Mesothelial cell of epicardium (in vitro differentiated cells): ENCODE measurements at regions not wholly inside any gene's neighbourhood (a gene's known extent, or its start where the extent isn't known, plus 50 kb on each side); places are given as distances from the start of the nearest gene placed in this dataset.
A peak's percentile ranks its signal among the peaks of the same experiment; 100 is the strongest.

Experiments used
- DNase-seq, 2 experiments: peaks; one replicate each; pipeline ENCODE4 v3.0.0; 2021; ENCODE audit warnings: low spot score in 2 of 2; ENCODE audit not compliant: unreplicated experiment in 2 of 2
- H3K27ac Mint-ChIP-seq: 2 replicates; pipeline ENCODE4 v1.8.0; 2021; ENCODE audit warnings: mixed read lengths
- H3K27me3 Mint-ChIP-seq: 2 replicates; pipeline ENCODE4 v1.8.0; 2021; ENCODE audit warnings: low read depth, mixed read lengths
- H3K36me3 Mint-ChIP-seq: 2 replicates; pipeline ENCODE4 v1.8.0; 2021; ENCODE audit warnings: mixed read lengths
- H3K4me1 Mint-ChIP-seq: 2 replicates; pipeline ENCODE4 v1.8.0; 2021; ENCODE audit warnings: mixed read lengths
- H3K4me3 Mint-ChIP-seq: 2 replicates; pipeline ENCODE4 v1.8.0; 2021; ENCODE audit warnings: mild to moderate bottlenecking, moderate library complexity, mixed read lengths
- H3K9me3 Mint-ChIP-seq: 2 replicates; pipeline ENCODE4 v1.8.0; 2021; ENCODE audit warnings: mixed read lengths
- TF ChIP-seq, protein P1 (sequence below): fragments of 200-600 bp; sonication (generic); IDR thresholded peaks from one replicate; pipeline ENCODE4 v1.5.0; 2021; ENCODE audit warnings: antibody characterized with exemption; ENCODE audit not compliant: unreplicated experiment

DNA sequence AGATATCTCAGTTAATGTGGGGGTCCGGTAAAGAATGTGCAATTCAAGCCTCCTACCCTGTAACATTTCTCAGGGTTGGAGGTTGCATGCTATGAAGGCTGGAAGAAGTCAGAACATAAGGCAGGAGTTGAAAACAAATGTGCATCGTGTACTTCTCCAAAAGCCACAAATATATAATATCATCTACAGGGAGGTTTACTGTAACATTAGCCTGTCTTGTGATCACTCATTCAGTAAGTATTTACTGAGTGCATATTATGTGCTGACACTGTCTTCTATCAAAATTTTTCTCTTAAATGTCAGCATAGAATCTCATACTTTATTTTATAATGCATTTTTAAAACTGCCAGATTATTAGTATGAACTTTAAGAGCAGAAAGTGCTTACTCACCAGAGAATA, 105.6 kb upstream of the ZNF366 start:
- Mint-ChIP-seq H3K4me3 (no peak overlapping the region), H3K9me3 (peaks cover 8% of the 10 kb centered on the region), H3K4me1 (peaks cover 8% of the 10 kb centered on the region), H3K36me3 (no peaks in the 10 kb centered on the region), H3K27ac (no peak overlapping the region), H3K27me3 (no peaks in the 10 kb centered on the region)
- TF ChIP-seq, protein P1, sequence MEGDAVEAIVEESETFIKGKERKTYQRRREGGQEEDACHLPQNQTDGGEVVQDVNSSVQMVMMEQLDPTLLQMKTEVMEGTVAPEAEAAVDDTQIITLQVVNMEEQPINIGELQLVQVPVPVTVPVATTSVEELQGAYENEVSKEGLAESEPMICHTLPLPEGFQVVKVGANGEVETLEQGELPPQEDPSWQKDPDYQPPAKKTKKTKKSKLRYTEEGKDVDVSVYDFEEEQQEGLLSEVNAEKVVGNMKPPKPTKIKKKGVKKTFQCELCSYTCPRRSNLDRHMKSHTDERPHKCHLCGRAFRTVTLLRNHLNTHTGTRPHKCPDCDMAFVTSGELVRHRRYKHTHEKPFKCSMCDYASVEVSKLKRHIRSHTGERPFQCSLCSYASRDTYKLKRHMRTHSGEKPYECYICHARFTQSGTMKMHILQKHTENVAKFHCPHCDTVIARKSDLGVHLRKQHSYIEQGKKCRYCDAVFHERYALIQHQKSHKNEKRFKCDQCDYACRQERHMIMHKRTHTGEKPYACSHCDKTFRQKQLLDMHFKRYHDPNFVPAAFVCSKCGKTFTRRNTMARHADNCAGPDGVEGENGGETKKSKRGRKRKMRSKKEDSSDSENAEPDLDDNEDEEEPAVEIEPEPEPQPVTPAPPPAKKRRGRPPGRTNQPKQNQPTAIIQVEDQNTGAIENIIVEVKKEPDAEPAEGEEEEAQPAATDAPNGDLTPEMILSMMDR, result no peak
- no peak for DNase-seq

DNA sequence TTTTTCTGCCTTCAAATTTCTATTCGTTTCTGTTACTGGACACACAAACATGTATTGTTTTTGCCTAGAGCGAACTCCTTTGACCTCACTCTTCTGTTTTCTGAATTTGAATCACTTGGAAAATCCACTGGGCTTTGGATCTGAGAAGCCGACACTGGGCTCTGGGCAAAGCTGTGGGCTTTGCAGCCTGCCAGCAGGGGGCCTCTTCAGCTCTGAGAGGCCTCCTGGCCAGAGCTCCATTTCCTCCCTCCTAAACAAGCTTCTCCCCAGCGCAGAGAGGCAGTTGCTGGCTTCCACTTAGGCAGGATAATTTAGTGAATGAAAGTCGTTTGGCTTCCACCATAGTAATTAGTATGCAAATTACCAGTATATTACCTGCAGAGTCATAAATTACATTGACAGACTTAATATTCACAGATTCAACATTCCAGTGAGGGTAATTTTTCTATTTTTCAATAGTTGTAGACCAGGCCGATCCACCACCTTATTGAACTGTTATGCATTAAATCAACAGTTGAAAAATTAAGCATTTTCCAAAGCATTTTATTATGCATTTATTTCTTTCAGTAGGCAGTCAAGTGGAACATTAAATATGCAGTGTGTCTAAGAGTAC, 104.0 kb upstream of the ZNF366 start:
- H3K36me3 Mint-ChIP-seq, result no peaks in the 10 kb centered on the region
- DNase-seq, result peak; percentile 50 to 74
- peaks cover 8% of the 10 kb centered on the region for H3K4me1 Mint-ChIP-seq
- H3K27ac Mint-ChIP-seq, result no peak overlapping the region
- H3K27me3 Mint-ChIP-seq, result no peaks in the 10 kb centered on the region
- H3K9me3 Mint-ChIP-seq, result peaks cover 2% of the 10 kb centered on the region
- no peak overlapping the region for H3K4me3 Mint-ChIP-seq
- TF ChIP-seq, protein P1, result peak; percentile 71

DNA sequence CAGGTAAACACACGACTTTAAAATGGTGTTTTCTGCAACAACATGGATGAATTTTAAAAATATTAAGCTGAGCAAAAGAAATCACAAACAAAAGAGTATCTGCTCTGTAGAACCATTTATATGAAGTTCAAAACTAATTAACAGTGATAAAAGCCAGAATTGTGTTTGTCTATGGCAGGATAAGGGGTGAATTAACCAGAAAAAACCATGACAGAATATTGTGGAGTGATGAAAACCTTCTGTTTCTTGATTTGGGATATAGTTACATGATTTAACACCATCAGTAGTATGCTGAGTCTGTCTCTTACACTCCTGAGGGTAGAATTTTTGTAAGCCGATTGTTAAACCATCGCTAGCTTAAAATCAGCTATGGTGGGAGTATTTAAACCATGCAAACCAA, 101.7 kb upstream of the ZNF366 start:
- Mint-ChIP-seq H3K27ac (no peak overlapping the region), H3K27me3 (no peaks in the 10 kb centered on the region), H3K9me3 (no peaks in the 10 kb centered on the region), H3K4me3 (no peak overlapping the region), H3K4me1 (peaks cover 8% of the 10 kb centered on the region), H3K36me3 (no peaks in the 10 kb centered on the region)
- TF ChIP-seq, protein P1, result no peak
- DNase-seq, result no peak

DNA sequence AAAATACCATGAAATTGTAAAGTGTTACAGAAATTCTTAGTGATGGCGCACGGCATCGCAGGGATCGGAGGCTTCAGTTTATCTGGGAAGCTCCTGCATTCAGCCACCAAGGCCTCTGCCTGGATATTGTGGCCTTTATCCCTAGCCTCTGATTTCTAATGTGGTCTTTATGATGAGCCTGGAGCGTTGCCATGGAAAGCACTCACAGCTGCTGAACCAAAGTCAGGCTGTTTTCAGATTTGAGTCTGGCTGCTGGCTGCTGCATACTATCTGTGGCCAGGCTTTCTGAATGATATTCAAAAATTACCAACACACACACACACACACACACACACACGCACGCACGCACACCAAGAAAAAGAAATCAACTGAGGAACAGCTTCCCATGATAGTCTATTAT, 101.1 kb upstream of the ZNF366 start:
- no peaks in the 10 kb centered on the region for H3K36me3 Mint-ChIP-seq
- H3K27me3 Mint-ChIP-seq, result no peaks in the 10 kb centered on the region
- H3K27ac Mint-ChIP-seq, result no peak overlapping the region
- no peaks in the 10 kb centered on the region for H3K9me3 Mint-ChIP-seq
- TF ChIP-seq, protein P1, result no peak
- H3K4me3 Mint-ChIP-seq, result no peak overlapping the region
- no peak for DNase-seq
- H3K4me1 Mint-ChIP-seq, result peaks cover 8% of the 10 kb centered on the region

DNA sequence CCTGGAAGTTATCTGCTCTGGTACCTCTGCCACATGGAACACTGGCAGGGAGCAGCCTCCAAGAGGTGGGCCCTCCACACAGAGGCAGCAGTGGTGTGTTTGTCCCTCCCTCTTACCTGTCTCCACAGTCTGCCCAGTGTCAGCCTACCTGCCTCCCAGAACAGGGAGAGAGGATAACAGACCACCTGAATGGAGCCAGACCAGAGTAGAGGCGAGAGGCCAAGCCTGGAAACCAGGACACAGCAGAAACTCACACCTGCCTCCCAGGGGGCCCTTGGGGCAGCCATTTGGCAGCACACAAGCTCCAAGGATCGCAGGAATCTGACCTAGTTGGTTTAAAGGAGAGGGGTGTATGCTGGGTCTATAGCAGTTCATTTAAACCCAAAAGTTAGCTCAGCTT, 100.2 kb upstream of the ZNF366 start:
- DNase-seq, result no peak
- Mint-ChIP-seq H3K9me3 (no peaks in the 10 kb centered on the region), H3K27me3 (no peaks in the 10 kb centered on the region), H3K4me3 (no peak overlapping the region), H3K36me3 (no peaks in the 10 kb centered on the region), H3K4me1 (peaks cover 8% of the 10 kb centered on the region), H3K27ac (no peak overlapping the region)
- TF ChIP-seq, protein P1, result no peak

DNA sequence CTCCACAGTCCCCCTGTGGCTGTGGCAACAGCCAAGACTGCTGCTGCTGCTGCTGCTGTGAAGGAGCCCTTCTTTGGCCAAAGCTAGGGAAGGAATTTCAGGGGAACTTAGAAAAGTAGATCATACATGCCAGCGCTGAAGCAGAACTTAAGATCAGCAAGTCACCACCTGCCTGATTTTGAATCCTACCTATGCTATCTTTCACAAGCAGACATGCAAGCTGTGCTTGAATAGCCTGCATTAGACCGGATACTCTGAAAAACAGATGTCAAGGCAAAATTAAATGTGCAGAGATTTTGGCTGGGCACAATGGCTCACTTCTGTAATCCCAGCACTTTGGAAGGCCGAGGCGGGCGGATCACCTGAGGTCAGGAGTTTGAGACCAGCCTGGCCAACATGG, 99.3 kb upstream of the ZNF366 start:
- TF ChIP-seq, protein P1, result no peak
- DNase-seq, result no peak
- no peak overlapping the region for H3K27ac Mint-ChIP-seq
- H3K4me1 Mint-ChIP-seq, result peaks cover 8% of the 10 kb centered on the region
- H3K27me3 Mint-ChIP-seq, result no peaks in the 10 kb centered on the region
- H3K36me3 Mint-ChIP-seq, result no peaks in the 10 kb centered on the region
- H3K9me3 Mint-ChIP-seq, result no peaks in the 10 kb centered on the region
- H3K4me3 Mint-ChIP-seq, result no peak overlapping the region
